Activated T-helper 1 cell treated with anti-CD3 and anti-CD28 coated beads, Interleukin-2, amount 50 U/mL, for 16 hours (primary cell): ENCODE measurements at regions not wholly inside any gene's neighbourhood (a gene's known extent, or its start where the extent isn't known, plus 50 kb on each side); places are given as distances from the start of the nearest gene placed in this dataset.

ENCODE experiments used
- DNase-seq, 2 donors: peaks; one replicate each; pipeline ENCODE4 v3.0.0-alpha.2; 2020; ENCODE audit warnings: low read depth in 1 of 2, low spot score in 1 of 2

- no peak for DNase-seq
Observed at GRCh38 chr15:98412852-98413251, 235.5 kb upstream of the IGF1R start.

DNA sequence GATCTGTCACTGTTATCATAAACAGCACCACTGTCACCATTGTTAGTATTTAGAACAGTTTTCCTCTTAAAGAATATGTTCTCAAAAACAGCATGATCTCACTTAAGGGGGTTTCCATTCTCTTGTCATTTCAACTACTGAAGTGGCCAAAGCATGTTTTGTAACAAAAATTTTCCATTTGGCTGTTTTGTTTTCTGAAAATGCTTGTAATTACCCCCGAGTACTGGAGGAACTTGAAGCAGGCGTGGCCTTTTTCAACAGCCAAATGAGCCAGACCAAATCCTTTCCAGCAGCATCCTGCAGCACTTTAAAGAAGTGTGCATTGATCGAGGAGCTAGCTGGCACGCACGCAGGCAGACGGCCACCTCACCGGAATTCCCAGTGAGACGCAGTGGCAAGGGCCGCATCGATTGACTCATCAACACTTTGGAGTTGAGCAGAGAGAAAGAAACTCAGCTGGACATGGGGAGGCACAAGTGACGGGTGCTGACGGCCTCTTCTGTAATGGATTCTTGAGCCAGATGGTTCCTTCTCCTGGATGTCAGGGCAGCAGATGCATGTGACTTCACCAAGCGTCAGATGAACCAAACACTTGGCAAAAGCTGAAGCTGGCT, 234.3 kb upstream of the IGF1R start:
- no peak for DNase-seq

- DNase-seq: no peak
Observed at GRCh38 chr15:98416222-98416855, 232.0 kb upstream of the IGF1R start.

GRCh38 chr15:98417346-98417745, 231.0 kb upstream of the IGF1R start:
- DNase-seq: no peak

DNA sequence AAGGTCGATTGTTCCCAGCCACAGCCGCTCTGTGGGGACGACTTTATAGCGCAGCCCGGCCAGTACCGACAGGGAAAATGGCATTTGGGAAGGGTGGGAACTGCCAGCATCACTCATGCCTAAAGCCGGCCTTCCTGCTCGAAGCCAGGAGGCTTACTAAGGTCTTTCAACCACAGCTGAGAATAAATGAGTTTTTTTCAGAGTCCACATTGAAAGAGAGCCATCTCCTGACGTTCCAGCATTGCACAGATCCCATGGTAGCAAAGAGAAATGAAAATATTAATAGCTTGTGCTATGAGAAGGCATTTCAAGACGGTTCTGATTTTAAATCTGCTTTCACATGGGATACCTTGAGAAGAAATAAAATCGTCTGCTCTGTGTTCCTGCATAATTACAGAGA, 230.2 kb upstream of the IGF1R start:
- no peak for DNase-seq

DNA sequence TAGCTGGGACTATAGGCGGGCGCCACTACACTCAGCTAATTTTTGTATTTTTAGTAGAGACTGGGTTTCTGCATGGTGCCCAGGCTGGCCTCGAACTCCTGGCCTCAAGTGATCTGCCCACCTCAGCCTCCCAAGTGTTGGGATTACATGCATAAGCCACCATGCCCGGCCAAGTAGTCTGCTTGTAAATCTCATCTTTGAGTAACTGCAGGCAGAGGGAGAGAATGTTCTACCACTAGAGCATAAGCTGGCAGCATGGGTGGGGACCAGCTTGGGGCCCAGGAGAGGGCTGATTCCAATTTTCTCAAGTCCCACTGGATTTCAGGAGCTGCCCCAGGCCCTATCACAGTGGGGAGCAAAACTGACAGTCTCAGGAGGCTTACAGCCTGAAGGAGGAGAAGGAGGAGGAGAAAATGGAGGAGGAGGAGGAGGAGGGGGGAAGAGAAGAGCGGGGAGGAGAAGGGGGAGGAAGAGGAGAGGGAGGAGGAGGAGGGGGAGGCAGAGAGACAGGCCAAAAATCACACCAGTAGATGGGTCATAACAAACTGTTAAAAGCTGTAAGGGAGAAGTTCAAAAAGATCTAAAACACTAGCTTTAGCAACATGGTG, 229.1 kb upstream of the IGF1R start:
- no peak for DNase-seq

DNA sequence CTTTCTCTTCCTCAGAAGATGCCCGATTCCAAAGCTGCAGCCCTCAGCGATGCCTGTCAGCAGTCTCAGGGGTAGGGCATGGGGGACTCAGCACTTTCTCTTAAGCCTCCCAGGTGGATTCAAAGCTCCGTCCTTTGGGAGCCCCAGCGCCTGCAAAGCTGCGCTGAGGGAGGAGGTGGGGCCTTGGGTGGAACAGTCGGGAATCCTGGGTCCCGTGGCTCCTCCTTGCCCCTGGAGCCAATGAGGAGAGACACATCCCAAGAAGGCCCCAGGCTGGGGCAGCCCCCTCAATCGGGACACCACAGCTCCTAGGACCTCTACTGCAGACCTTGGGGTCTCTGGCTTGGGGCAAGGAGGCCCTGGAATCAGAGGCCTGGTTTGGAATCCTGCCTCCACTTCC, 227.5 kb upstream of the IGF1R start:
- DNase-seq: no peak

- DNase-seq: peak; percentile 37 to 44
Observed at GRCh38 chr15:98421419-98422129, 226.8 kb upstream of the IGF1R start.

DNA sequence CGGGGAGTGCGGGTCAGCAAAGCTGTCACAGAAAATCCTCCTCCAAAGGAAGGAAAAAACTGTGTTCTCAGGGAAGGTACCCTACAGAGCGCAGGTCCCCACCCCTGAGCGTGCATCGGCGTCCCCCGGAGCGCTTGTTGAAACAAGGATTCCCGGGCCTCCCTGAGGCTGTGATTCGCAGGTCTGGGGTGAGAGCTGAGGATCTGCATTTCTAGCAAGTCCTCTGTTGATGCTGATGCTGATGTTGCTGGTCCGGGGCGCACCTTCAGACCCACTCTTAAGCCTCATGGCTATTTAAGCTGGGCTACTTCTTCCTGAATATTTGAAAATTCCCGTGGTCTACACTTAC, 226.2 kb upstream of the IGF1R start:
- DNase-seq: no peak

- no peak for DNase-seq
Observed at GRCh38 chr15:98425173-98425572, 223.2 kb upstream of the IGF1R start.

DNA sequence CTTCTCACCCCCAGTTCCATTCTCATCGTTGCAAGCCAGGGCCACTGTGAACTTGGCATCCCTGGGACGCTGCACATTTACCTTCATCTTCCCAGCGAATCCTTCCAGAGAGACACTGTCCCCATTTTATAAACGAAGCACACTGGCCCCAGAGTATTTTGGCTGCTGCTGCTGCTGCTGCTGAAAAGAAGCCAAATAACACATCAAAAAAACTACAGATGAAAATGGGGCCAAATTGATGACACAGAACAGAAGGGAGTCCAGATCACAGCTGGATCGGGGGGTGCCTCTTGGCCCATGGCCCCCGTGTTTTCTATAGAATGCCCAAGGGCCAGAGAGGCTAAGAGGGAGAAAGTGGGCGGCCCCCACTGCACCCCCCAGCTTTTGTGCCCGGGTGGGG, 221.0 kb upstream of the IGF1R start:
- no peak for DNase-seq

DNA sequence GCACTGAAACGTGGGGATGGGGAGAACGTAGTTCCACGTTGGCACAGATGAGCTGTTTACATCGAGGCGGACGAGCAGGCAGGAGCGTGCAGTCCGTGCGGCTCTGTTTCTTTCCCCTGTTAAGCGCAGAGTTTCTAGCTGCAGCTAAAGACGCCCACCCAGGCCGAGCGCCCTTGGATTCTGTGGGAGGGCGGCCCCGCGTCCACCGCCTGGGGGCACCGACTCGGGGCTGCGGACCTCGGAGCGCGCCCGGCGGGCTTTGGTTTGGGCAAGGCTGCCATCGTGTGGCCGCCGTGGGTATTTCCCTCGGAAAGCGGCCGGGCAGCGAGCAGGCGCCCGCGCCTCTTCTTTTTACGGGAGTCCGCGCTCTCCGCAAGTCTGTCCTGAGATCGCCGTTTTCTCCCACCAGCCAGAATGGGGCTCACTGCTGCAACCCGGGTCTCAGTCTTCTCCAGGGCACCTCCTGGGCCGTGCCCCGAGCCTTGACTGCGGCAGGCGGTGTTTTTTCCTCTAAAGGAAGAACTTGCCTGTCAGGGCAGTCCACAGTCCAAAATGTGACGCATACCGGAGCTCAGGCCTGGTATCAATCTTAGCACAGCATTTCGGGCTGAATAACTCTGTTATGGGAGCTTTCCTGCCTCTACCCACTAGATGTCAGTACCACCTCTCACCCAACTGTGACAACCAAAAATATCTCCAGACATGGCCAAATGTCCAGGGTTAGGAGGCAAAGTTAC, 219.9 kb upstream of the IGF1R start:
- DNase-seq: peak; percentile 11 to 31

DNA sequence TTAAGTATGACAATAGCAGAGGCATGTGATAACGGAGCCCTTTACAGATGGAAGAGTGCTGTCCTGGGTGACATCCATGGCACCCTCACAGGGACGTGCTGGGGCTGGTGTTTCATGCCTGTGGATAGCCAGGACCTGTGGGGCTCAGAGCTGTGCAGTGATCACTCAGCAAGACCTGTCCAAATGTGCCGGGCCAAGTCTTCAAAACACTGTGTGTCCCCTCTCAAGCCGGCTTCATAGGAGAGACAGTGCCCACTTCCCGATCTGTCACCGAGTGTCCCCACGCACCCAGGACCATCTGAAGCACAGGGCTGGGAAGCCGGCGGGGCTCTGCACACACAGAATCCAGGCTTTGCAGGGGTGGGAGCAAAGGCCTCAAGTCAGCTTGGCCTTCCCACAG, 217.2 kb upstream of the IGF1R start:
- DNase-seq: no peak

GRCh38 chr15:98433346-98433745, 215.0 kb upstream of the IGF1R start:
- DNase-seq: no peak

DNA sequence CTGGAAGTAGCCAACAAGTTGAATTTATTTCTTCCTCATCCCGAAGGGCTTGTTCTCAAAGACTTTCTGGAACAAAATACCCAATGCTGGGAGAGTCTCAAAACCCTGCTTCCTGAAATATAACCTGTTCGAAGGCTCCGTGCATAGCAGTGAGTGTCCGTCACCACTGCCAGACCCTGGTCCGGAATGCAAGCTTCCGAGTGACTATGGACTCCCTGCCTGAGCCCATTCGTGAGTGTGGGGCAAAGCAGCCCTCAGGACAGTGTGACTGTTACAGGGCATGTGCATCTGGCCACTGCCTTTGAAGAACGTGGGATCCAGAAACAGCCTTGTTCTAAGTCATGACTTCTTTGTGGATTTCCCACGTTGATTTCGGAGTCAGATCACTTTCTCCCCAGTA, 214.5 kb upstream of the IGF1R start:
- DNase-seq: no peak

GRCh38 chr15:98437752-98438151, 210.6 kb upstream of the IGF1R start:
- no peak for DNase-seq

DNA sequence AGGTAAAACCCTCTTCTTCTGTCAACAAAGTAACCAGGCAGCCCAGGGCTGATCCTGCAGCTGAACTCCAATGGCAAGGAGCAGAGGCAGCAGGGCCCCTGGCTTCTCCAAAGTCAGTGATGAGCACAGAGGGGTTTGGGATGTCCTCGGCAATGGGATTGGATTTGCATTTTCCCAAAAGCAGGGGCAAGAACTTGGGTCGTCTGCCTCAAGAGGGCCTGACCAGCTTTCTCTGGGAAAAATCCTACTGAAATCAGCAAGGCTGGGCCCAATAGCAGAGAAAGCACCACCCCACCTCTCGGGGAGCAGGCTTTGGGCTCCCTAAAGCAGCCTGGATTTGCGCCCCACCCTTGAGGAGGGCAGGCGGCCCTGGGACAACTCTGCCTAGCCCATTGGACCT, 210.0 kb upstream of the IGF1R start:
- DNase-seq: no peak

- DNase-seq: no peak
Observed at GRCh38 chr15:98438907-98439306, 209.4 kb upstream of the IGF1R start.

DNA sequence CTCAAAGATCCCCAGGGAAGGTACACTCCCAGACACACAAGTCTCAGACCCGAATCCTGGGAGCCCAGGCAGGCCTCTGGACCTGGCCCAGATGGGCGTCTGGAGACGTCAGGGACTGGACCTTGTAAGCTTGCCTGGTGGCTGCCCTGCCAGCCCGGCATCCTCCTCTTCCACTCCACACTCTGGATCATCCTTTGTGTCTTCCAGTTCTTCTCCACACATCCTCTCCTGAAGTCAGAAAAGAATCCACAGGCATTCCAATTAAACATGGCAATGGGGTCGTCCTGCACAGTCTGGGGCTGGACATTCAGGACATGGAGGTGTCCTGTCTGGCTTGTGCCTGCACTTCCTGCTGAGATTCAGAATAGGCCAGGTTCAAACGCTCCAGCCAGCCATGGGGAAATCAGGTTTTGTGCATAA, 208.8 kb upstream of the IGF1R start:
- no peak for DNase-seq

DNA sequence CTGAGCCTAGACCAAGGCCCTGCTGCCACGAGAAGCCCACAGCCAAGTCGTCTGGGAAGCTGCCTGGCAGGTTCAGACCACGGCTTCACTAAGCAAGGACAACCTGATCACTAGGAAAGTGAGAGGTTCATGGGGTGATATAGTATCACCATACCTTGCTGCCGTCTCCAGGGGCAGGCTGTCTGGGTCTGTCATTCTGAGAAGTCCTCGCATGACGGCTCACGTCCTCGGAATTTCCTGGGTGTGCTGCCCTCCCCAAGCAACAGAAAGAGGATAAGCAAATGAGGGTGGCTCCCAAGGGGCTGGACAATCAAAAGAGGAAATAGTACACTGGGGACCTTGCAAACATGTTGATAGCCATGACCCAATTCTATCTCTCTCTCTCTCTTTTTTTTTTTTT, 207.4 kb upstream of the IGF1R start:
- DNase-seq: no peak

GRCh38 chr15:98441599-98441998, 206.7 kb upstream of the IGF1R start:
- no peak for DNase-seq

DNA sequence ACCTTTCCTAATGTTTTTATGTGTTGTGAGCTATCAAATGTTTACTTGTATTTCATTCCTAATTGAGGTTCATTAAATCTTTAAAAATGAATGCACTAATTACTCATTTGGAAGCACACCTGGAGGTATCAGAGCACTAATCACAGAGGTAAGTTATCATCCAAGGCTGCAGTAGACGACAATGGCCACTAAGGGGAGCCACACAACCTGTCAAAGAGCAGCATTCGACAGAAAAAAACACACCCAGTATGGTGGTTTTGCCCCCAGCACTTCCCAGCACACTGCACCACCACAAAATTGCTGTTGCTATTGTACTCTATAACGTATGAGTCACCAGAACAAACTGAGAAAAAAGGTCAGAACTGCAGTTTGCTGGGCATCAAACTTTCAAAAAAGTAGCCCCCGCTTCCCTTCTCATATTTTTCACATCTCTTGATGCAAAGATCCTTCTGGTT, 205.9 kb upstream of the IGF1R start:
- DNase-seq: no peak
